ENCODE measurements at regions not wholly inside any gene's neighbourhood (a gene's known extent, or its start where the extent isn't known, plus 50 kb on each side); places are given as distances from the start of the nearest gene placed in this dataset.
"Not testable (repeated sequence)": the region's sequence is repeated elsewhere in the genome, so short reads cannot be mapped to it uniquely, and the experiment has no call there.

DNA sequence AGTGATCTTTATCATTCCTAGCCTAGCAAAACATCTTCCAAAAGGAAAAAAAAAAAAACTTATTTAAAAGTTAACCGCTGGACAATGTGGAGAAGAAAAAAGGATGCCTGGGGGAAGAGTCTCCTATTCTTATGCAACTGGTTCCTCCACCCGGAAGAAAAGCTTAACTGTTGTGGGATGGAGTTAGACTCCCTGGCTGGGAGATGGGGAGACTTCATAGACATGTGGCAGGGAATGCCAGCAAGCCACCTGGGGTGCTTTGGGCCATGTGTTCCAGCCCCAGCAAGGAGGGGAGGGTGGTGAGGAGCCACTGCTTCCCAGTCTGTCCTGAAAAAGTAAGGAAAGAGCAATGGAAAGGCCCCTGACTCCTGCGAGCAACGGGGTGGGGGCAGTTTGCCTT, 119.4 kb upstream of the SPIN4 start:
- intact Hi-C loops (cut with micrococcal nuclease), result no loop called here

DNA sequence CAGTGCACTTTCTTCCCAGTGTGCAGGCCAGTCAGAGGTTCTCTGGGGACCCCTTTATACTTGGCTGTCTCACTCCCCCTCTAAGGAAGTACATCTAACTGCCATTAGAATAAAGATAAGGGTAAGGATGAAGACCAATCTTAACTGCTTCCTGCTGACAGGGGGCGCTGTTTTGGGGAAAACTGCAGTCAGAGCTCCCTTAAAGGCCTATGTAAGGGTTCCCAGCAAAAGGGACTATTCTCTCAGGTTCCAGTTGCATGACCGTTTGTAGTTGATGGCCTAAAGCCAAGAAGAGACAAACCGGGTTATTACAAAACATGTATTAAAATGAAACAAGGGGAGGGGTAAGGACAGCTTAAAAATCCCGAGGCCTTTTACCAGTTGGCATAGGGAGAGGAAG, 115.6 kb upstream of the SPIN4 start:
- intact Hi-C loops (cut with micrococcal nuclease), result no loop called here

DNA sequence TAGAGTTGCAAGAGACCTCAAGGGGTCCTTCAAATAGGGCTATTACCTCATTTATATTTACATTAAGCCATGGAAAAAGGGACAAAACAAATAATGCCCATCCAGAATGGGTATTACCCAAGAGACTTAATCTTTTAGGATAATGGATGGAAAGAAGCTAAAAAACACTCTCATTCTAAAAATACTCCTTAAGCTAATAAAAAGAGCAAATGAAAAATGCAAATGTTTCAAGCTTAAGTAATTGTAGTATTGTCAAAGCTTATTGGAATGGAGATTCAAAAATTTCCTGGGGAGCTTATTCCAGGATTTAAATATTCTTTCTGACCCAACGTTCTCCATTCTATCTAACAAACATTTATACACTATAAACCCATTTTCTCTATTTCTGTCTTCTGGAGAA, 107.8 kb upstream of the SPIN4 start:
- intact Hi-C loops (cut with micrococcal nuclease), result no loop called here

DNA sequence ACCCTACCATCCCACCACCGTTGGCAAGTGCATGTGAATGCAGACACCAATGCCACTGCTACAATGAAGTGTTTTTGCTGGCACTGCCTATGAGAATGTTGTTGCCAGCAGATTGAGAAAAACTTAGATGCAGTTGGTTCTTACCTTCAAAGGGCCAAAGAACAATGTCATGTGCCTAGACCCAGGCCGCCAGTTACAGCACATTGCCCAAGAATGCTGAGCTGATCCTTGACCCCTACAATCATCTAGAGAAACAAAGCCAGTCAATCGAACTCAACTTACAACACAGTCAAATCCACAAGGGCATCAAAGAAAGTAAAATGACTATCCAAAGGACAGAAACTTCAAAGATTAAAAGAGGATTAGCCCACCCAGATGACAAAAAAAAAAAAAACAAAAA, 102.4 kb upstream of the SPIN4 start:
- intact Hi-C loops (cut with micrococcal nuclease), result no loop called here

DNA sequence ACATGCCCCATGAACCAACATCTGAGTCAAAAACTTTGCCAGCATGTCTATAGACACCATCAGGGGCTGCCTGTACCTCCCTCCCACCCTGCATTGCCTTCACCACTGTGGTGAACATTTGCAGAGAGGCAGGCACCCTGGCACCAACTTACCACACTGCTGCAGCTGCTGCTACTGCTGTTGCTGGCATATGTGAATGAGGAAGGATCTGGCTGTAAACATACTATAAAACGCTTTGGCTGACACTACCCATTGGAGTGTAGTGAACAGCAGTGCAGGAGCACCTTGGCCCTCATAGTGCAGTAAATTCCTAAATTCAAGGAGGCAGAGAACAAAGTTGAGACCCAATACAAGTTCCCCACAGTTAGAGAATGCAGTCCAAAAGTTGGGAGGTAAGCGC, 90.6 kb upstream of the SPIN4 start:
- intact Hi-C loops (cut with micrococcal nuclease), result no loop called here

DNA sequence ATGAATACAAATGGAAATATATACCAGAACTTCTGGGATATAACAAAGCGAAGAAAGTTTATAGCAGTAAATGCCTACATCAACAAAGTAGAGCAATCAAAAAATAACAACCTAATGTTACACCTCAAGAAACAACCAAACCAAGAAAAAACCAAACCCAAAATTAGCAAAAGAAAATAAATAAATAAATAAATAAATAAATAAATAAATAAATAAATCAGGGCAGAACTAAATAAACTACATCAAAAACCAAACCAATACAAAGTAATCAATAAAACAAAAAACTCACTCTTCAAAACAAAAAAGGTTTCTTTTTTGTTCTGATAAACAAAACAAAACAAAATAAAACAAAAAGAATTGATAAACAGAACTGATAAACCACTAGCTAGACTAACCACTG, 88.4 kb upstream of the SPIN4 start:
- intact Hi-C loops (cut with micrococcal nuclease), result no loop called here

DNA sequence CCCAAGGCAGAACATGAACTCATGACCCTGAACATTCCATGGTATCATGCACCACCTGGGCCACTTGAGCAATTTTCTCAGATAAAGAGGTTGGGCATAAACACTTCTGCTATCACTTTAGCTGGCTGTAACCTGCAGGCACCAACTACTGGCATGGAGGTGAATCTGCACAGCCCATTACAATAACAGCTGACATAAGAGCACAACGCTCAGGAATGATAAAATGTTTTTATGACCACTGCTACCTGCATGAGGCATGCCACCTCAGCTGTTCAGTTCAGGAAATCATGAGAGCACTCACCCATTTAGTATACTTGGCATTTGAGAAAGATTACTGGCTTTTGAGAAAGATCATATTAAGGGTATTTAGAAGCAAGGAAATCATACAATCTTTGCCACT, 85.7 kb upstream of the SPIN4 start:
- intact Hi-C loops (cut with micrococcal nuclease), result no loop called here

DNA sequence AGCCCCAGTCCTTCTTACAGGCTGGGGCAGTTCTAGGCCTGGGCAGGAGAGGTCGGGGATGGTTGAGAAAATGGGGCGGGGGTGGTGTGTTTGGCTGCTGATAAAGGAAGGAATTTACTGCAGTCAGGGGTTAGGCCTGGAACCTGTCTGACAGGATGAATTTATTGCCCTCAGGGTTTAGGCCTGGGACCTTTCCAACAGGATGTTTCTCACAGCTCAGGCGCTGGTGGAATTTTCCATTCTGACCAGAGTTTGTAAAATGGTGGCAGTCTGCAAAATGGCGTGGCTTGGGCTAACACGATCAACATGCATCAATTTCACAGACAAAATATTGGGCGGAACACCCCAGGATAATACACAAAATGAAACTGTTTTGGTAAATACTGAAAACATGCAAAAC, 83.5 kb upstream of the SPIN4 start:
- intact Hi-C loops (cut with micrococcal nuclease), result no loop called here

DNA sequence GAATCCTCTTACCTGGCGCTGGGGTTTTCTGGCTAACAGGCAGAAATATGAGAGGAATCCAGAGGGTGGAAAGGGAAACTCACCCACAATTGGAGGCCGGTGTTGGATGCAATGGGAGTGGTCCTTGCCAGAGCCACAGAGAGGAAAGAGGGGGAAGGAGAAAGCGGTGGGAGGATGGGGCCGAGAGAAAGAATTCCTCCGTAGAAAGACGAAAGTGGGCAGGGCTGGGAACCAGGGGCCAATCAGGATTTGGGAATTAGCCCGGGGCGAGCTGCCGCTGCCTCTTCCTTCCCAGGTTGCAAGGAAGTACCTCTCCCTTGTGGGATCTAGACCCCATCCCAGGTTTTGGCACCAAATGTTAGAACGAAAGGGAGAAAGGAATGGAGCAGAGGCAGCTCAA, 83.1 kb upstream of the SPIN4 start:
- intact Hi-C loops (cut with micrococcal nuclease), result no loop called here

DNA sequence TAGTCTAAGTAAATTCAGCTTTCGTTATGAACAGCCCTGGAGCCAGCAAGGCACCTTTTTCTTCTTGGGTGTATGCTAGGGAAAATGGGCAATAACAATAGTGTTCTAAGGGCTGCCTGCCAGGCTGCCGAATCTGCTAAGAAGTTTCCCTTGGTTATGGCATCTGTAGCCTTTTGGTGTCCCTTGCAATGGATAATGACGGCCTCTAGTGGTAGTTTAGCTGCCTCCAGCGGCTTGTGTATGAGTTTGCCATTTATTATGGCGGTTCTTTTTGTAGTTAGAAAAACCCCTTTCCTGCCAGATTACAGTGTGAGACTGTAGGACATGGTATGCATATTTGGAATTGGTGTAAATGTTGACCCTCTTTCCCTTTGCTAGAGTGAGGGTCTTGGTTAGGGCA, 78.9 kb upstream of the SPIN4 start:
- intact Hi-C loops (cut with micrococcal nuclease), result no loop called here

DNA sequence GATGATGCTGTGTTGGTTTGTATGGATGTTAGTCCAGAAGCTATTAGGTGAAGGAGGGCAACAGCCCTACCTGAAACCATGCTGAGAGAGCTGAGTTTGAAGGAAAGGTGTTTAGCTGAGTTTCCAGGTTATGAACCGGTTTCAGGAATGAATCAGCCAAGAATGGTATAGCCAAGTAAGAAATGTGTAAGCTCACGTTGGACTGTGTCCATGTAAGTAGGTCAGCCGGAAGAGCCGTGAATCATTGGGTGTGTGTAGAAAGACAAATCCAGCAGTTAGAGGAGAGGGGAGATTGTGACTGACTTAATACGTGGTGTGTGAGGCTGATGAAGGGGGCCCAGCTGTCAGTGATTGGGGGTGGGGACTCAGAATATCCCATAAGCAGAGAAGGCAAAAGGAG, 77.2 kb upstream of the SPIN4 start:
- intact Hi-C loops (cut with micrococcal nuclease), result no loop called here

DNA sequence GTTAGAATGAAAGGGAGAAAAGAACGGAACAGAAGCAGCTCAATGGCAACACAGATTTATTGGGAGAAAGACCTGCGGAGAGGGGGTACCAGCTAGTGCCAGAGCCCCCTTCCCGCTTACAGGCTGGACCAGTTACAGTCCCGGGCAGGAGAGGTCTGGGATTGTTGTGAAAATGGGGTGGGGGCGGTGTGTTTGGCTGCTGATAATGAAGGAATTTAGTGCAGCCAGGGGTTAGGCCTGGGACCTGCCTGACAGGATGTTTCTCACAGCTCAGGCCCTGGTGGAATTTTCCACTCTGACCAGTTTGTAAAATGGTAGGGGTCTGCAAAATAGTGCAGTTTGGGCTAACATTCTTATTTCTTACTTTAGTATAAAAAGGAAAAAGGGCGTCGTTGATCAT, 75.4 kb upstream of the SPIN4 start:
- intact Hi-C loops (cut with micrococcal nuclease), result no loop called here

DNA sequence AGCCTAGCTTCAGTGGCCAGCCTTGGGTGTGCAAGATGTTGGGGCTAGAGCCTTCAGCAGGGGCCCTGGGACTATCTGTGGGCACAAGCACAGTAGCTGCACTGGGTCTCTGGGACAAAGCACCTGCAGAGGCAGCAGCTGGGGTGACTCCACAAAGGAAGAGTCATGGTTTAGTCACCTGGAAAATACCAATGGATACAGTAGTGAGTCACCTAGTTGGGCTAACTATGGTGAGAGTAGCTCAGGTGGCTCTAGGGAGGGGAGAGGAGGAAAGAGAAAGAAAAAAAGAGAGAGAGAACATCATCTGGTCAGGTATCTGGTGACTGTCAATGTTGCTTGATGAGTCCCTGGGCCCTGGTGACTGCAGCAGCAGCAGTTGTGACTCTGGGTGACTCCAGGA, 72.9 kb upstream of the SPIN4 start:
- intact Hi-C loops (cut with micrococcal nuclease), result no loop called here

DNA sequence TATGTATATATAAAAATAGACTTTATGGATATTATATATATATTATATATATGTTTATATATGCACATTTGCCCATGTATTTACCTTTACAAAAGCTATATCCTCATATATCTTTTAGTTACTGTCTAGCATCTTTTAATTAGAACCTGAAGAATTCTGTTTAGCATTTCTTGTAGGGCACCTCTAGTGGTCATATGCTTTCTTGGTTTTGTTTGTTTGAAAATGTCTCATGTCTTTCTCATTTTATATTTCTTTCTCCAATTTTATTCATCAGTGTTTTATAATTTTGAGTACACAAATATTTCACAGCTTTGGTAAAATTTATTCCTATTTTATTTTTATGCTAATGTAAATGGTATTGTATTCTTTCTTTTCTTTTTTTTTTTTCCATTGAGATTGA, 70.3 kb upstream of the SPIN4 start:
- intact Hi-C loops (cut with micrococcal nuclease), result no loop called here

DNA sequence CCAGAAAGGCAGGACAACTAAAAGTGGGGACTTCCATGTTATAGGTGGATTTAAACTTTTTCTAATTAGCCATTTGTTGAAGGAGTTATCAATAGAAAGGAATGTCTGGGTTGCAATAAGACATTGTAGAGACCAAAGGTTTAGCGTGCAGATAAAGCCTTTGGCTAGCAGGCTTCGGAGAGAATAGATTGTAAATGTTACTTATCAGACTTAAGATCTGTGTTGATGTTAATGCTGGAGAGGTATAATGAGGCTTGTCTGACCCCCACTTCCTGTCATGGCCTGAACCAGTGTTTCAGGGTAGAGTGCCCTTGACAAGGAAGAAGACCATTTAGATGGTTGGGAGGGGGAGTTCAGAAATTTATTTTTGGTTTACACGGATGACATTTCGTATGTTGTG, 67.1 kb upstream of the SPIN4 start:
- intact Hi-C loops (cut with micrococcal nuclease), result no loop called here

DNA sequence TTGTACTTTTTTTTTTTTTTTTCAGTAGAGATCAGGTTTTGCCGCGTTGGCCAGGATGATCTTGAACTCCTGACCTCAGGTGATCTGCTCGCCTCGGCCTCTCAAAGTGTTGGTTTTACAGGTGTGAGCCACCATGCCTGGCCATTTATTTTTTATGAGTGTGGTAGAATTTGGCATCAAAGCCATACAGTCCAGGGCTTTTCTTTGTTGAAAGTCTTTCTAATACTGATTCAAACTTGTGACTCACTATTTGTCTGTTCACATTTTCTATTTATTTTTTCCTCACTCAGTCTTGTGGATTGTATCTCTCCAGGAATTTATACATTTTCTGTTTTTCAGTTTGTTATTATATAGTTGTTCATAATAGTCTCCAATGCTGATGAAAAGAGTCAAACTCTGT, 66.5 kb upstream of the SPIN4 start:
- intact Hi-C loops (cut with micrococcal nuclease), result no loop called here

DNA sequence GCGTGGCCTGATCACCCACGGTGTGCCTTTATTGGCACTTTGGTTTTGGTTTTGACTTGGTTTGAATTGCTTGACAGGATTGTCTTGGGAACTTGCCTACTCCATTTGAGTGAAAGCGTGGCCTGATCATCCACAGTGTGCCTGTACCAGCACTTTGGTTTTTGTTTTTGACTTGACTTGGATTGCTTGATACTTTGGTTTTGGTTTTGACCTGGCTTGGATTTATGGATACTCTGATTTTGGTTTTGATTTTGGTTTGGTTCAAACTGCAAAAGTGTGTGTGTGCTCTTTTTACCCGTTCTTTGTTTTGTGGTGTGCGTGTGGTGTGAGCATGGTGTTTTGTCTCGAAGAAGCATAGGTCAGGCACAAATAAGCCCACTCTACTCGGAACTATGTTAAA, 58.8 kb upstream of the SPIN4 start:
- intact Hi-C loops (cut with micrococcal nuclease), result not testable (repeated sequence)

DNA sequence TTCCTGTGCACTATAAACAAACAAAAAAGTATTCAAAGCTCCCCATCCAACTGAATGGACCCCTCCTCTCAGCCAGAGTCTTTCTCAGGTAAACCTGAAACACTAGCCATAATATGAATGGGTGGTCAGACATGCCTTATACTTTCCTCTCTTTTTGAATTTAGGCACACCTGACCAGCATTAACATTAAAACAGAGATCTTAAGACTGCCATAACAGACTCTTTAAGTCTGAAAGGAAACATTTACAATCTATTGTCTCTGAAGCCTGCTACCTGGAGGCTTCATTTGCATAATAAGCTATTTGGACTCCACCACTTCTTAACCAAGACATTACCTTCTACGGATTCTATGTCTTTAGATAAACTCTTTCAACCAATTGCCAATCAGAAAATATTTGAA, 56.9 kb upstream of the SPIN4 start:
- intact Hi-C loops (cut with micrococcal nuclease), result no loop called here

DNA sequence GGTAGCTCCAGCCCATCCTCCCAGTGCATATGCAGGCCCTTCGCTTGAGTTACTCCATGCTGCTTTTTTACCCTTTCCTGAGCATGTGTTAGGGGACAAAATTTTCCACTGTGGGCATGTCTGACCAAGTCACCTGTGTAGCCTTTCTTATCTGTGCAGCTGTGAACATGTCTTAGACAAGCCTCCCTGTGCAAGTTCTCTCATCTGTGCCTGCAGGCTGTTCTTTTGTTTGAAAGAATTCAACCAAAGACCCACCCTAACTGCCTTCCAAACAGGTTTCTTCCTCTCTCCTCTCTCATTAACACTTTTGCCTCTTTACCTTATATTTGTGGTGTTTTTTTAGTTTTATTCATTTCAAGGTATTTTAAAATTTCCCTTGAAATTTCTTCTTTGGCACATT, 53.2 kb upstream of the SPIN4 start:
- intact Hi-C loops (cut with micrococcal nuclease), result no loop called here

DNA sequence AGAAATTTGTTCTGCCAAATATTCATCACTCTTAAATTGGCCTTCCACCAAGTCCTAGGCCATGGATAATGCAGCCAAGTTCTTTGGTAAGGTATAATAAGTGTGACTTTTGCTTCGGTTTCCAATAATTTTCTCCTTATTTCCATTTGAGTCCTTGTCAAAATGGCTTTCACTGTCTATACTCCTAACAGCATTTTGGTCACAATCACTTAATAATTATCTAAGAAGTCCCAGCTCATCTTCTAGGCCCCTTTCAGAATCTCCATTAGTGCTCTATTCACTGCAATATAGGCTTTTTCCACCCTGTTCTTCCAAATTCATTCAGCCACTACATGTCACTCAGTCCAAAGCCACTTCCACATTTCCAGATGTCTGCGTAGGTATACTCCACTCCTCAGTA, 51.0 kb upstream of the SPIN4 start:
- intact Hi-C loops (cut with micrococcal nuclease), result no loop called here

Data from T-helper 2 cell treated with Interferon-gamma antibody and Interleukin-4, amounts not matched to agents 100 ng/mL and 5 ng/mL, for 36 hours (primary cell).